ENCODE measurements at regions not wholly inside any gene's neighbourhood (a gene's known extent, or its start where the extent isn't known, plus 50 kb on each side); places are given as distances from the start of the nearest gene placed in this dataset.

- ATAC-seq = no peak
- TF ChIP-seq, protein P1, sequence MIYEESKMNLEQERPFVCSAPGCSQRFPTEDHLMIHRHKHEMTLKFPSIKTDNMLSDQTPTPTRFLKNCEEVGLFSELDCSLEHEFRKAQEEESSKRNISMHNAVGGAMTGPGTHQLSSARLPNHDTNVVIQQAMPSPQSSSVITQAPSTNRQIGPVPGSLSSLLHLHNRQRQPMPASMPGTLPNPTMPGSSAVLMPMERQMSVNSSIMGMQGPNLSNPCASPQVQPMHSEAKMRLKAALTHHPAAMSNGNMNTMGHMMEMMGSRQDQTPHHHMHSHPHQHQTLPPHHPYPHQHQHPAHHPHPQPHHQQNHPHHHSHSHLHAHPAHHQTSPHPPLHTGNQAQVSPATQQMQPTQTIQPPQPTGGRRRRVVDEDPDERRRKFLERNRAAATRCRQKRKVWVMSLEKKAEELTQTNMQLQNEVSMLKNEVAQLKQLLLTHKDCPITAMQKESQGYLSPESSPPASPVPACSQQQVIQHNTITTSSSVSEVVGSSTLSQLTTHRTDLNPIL (CRISPR knock-in tag; IDR thresholded peaks at IDR 0.05; ENCODE audit: low read depth) = no peak
- TF ChIP-seq ESRRG (CRISPR knock-in tag; IDR thresholded peaks at IDR 0.05) = no peak
- TF ChIP-seq BACH2 (CRISPR knock-in tag; IDR thresholded peaks at IDR 0.05; ENCODE audit: borderline replicate concordance) = no peak
Measured at GRCh38 chr10:8981277-8981676, 926.8 kb downstream of the GATA3 start.

GRCh38 chr10:8985651-8986050 lies 931.2 kb downstream of the GATA3 start:
- TF ChIP-seq BACH2 (CRISPR knock-in tag; IDR thresholded peaks at IDR 0.05; ENCODE audit: borderline replicate concordance) (no peak), ZNF8 (CRISPR knock-in tag; IDR thresholded peaks at IDR 0.05) (no peak), RARB (CRISPR knock-in tag; IDR thresholded peaks at IDR 0.05) (no peak), PATZ1 (CRISPR knock-in tag; IDR thresholded peaks at IDR 0.05; ENCODE audit: borderline replicate concordance) (no peak), PPARA (CRISPR knock-in tag; IDR thresholded peaks at IDR 0.05; ENCODE audit: borderline replicate concordance) (no peak), OSR1 (CRISPR knock-in tag; IDR thresholded peaks at IDR 0.05) (no peak), SNAI2 (CRISPR knock-in tag; IDR thresholded peaks at IDR 0.05) (no peak), ZFP3 (CRISPR knock-in tag; IDR thresholded peaks at IDR 0.05) (no peak), GLIS3 (CRISPR knock-in tag; IDR thresholded peaks at IDR 0.05) (no peak), CSDC2 (CRISPR knock-in tag; IDR thresholded peaks at IDR 0.05) (no peak), ZFP30 (CRISPR knock-in tag; IDR thresholded peaks at IDR 0.05) (no peak), ISL1 (CRISPR knock-in tag; IDR thresholded peaks at IDR 0.05) (no peak)
- TF ChIP-seq, protein P2, sequence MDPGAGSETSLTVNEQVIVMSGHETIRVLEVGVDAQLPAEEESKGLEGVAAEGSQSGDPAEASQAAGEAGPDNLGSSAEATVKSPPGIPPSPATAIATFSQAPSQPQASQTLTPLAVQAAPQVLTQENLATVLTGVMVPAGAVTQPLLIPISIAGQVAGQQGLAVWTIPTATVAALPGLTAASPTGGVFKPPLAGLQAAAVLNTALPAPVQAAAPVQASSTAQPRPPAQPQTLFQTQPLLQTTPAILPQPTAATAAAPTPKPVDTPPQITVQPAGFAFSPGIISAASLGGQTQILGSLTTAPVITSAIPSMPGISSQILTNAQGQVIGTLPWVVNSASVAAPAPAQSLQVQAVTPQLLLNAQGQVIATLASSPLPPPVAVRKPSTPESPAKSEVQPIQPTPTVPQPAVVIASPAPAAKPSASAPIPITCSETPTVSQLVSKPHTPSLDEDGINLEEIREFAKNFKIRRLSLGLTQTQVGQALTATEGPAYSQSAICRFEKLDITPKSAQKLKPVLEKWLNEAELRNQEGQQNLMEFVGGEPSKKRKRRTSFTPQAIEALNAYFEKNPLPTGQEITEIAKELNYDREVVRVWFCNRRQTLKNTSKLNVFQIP (CRISPR knock-in tag; IDR thresholded peaks at IDR 0.05; ENCODE audit: borderline replicate concordance, low read depth) = no peak
- TF ChIP-seq, protein P1 (CRISPR knock-in tag; IDR thresholded peaks at IDR 0.05; ENCODE audit: low read depth) = no peak

GRCh38 chr10:8986975-8987374 lies 932.5 kb downstream of the GATA3 start:
- TF ChIP-seq PPARA (CRISPR knock-in tag; IDR thresholded peaks at IDR 0.05; ENCODE audit: borderline replicate concordance) (no peak), SNAI2 (CRISPR knock-in tag; IDR thresholded peaks at IDR 0.05) (no peak), PATZ1 (CRISPR knock-in tag; IDR thresholded peaks at IDR 0.05; ENCODE audit: borderline replicate concordance) (no peak), CSDC2 (CRISPR knock-in tag; IDR thresholded peaks at IDR 0.05) (no peak), ZC3H10 (CRISPR knock-in tag; IDR thresholded peaks at IDR 0.05) (no peak), TOX (CRISPR knock-in tag; IDR thresholded peaks at IDR 0.05; ENCODE audit: borderline replicate concordance) (no peak), TCF4 (CRISPR knock-in tag; IDR thresholded peaks at IDR 0.05; ENCODE audit: borderline replicate concordance) (no peak), ZNF70 (CRISPR knock-in tag; IDR thresholded peaks at IDR 0.05) (no peak), ZNF8 (CRISPR knock-in tag; IDR thresholded peaks at IDR 0.05) (no peak), ZNF565 (CRISPR knock-in tag; conservative IDR thresholded peaks at IDR 0.05; ENCODE audit: low read depth) (no peak), RARB (CRISPR knock-in tag; IDR thresholded peaks at IDR 0.05) (no peak), TSHZ2 (CRISPR knock-in tag; IDR thresholded peaks at IDR 0.05) (no peak), ISL1 (CRISPR knock-in tag; IDR thresholded peaks at IDR 0.05) (no peak)
- TF ChIP-seq, protein P2 (CRISPR knock-in tag; IDR thresholded peaks at IDR 0.05; ENCODE audit: borderline replicate concordance, low read depth) = no peak
- TF ChIP-seq, protein P1 (CRISPR knock-in tag; IDR thresholded peaks at IDR 0.05; ENCODE audit: low read depth) = no peak
- no peak for ATAC-seq

More at GRCh38 chr10:8985651-8986050, 931.2 kb downstream of the GATA3 start:
- ATAC-seq = no peak
